HG02981 (cell line): ENCODE measurements at regions not wholly inside any gene's neighbourhood (a gene's known extent, or its start where the extent isn't known, plus 50 kb on each side); places are given as distances from the start of the nearest gene placed in this dataset.
"Not testable (repeated sequence)": the region's sequence is repeated elsewhere in the genome, so short reads cannot be mapped to it uniquely, and the experiment has no call there.

Source experiments
- ATAC-seq: cut with Tn5 transposase; IDR thresholded peaks from one replicate; pipeline ENCODE4 v1.9.1; 2021; ENCODE audit warnings: mild to moderate bottlenecking, moderate library complexity; ENCODE audit not compliant: unreplicated experiment

DNA sequence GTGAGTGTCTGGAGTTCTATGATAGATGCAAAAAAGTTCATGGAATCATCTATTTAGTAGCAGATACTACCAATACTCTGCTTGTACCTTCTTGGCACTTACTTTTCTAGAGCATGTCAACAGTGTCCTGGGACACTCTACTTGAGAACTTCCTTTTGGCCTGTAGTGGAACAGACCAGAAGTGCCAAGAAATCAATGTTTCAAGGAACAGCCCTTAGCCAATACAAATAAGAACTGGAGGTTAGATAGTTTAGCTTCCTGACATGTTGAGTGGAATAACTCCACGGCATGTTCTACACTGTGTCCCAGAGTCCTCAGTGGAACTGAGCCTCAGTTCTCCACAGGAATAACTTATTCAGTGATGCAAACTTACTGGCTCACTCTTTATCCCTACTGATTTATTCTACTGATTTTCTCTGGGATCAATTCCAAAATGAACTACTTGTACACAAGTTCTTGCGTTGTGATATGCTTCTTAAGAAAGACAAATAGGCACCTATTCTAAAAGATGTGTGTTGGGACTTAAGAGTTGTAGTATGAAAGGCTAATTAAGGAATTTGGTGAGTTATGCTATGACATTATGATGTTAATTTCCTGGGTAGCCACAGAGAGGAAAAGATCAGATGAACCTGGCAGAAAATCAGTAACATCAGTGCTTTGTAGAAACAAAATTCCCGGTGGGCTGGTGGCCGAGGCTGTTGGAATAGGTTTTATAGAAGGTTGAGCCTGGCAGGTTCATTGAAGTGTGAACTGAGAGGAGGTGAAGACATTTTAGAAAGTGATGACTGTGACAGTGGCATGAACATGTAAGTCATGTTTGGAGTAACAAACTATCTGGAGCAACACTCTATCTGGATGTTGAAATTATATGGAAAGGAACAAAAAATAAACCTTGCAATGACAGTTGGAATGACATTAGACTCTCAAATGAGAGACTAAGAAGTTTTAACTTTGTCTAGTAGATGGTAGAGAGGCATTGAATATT is 101.8 kb upstream of the RBMS3 start:
- ATAC-seq = no peak

DNA sequence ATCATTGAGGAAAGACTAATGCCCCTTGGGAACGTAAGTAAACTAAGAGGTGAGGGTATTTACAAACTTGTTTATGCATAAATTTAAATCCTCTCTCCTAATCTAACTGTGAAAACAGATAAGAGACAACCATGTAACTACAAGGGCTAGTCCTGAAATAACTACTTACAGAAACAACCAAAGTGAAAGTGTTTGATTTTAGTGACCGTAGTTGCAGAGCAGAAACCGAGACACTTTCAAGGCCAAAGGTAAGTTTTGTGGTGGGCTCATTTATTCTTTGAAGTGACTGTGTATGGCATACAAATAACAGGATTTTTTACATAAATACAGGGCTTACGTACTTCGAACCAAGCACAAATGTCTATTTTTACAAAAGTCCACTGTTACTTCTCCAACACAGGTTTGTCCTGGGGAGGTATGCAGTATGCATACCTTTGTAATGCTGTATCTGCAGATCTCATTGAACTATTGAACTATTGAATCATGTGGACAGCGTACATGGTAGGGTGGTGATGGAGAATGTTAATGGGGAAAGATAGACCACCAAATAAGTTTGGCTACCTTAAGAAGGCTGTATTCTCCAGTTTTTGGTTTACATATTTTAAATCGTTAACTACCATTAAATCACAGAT is 99.6 kb upstream of the RBMS3 start:
- ATAC-seq = no peak

DNA sequence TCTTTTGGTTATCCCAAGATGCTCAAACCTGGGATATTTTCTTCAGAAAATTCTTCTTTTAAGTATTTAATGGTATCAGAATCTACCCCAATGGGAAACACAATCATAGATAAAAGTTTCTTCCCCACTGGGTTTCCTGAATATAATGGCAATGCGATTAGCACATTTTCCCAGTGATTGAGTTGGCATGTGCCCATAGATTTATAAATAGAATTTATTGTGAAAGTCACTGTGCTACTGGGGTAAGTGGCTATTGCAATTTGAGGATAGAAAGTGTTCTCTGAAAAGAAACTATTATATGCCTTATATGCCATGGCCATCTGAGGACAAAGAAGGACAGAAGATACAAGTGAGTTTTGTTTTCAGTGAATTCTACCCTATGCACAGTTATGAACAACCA is 99.0 kb upstream of the RBMS3 start:
- ATAC-seq = no peak

GRCh38 chr3:29182828-29183227 is 98.0 kb upstream of the RBMS3 start:
- not testable (repeated sequence) for ATAC-seq

DNA sequence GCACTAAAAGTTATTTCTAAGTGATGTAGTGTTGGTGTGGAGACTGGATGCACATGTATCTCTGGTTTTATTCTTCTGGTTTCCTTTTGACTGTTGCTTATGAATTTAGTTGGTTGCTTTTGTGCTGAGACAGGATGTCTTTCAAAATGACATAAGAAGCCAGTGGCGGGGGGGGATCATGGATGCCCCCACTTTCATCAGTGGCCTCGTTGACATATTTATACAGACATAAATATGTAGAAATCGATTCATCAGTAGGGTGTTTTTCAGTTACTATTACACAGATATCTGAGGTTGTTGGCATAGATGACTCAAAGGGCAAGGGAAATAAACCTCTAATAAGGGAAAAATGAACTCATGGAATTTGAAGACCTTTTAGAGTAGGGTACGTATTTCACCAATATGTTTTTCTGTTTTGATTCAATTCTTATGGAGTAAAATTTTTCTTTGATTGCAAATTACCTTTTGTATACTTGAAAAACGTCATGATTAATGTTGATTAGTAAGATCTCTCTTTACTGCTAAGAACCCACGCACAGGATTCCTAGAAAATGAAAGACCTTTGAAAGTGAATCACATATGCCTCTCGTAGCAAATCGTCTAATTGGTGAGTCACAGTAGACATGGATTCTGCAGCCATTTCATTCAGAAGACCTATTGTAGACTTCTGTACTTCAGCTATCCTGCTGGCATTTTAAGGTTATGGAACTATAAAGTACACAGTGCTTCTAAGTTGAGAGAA is 97.4 kb upstream of the RBMS3 start:
- ATAC-seq = no peak

DNA sequence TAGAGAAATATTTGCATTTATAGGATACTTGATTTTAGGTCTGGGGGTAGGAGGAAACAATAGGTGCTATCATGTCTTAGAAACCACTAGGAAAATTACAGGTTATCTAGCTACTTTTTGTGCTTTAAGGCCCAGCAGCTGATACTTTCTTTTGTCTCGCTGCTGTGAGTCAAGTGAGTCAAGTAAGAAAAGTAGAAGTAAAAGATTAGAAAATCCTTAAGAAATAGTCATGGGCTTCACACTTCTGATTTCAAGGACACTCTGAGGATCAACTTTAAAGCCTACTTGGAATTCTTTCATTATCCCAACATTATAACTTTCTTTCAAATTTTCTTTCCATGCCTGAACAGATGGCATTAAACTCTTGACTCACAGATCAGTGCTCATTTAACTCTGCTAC is 95.2 kb upstream of the RBMS3 start:
- ATAC-seq = no peak

GRCh38 chr3:29186131-29186599 is 94.7 kb upstream of the RBMS3 start:
- ATAC-seq = no peak

DNA sequence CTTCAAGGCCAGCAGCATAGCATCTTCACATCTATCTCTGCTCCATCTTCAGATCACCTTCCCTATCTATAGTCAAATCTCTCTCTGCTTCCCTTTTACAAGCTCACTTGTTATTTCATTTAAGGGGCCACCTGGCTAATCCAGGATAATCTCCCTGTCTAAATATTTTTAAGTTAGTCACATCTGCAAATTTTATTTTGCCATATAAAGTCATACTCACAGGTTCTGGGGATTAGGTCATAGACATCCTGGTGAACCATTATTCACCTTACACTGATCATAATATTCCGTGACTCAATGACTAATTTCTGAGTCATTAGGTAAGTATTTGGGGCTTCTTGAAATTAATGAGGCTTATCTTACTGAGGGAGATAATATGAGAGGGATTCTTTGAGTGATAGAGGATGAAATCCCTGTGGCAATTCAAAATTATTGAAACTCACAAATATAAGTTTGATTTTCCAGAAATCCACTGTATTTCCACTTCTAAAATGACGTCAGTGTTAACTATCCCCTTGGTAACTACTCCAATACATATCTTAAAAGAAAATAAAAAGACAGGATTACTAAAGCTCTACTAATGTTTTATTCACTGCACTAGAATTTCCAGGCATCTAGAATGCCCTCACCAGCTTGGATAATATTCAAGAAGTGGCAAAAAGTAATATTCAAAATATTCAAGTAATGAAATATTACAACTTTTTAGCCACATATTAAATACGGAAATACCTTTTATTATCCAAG is 93.7 kb upstream of the RBMS3 start:
- no peak for ATAC-seq

- ATAC-seq = no peak
Measured at GRCh38 chr3:29189328-29189727, 91.5 kb upstream of the RBMS3 start.

GRCh38 chr3:29194139-29194538 is 86.7 kb upstream of the RBMS3 start:
- ATAC-seq = no peak

DNA sequence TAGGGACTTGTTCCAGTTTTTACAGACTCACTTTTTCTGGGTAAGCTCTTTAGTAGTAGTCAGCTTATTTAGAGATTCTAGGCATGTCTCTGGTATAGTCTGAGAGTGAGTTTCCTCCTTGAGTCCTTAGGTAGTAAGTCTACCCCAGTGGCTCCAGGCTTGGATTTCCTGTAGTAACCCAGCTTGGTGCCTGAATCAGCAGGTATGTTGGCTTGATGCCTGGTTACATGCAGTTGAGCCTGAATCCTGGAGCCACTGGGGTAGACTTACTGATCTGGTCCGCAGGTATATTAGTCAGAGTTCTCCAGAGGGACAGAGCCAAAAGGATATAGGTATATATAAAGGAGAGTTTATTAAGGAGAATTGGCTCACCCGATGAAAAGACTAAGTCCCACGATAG is 85.8 kb upstream of the RBMS3 start:
- ATAC-seq = no peak

DNA sequence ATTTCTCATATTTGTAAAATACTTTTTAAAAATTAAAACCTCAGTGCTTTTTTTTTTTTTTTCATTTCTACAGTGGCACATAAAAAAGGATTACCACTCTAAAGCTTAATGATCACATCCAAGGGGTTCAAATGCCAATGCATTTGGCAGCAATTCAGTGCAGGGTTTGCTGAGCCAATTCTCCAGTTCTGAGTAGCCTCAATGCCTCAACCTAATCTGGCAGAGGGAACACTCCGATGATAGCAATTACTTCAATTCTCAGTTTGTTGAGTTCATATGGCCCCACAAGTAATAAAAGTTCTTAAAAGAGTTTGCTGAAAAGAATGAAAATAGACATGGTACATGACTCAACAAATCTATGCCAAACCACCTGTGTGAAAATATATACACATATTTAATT is 79.3 kb upstream of the RBMS3 start:
- no peak for ATAC-seq

GRCh38 chr3:29202378-29202777 is 78.5 kb upstream of the RBMS3 start:
- ATAC-seq = no peak

DNA sequence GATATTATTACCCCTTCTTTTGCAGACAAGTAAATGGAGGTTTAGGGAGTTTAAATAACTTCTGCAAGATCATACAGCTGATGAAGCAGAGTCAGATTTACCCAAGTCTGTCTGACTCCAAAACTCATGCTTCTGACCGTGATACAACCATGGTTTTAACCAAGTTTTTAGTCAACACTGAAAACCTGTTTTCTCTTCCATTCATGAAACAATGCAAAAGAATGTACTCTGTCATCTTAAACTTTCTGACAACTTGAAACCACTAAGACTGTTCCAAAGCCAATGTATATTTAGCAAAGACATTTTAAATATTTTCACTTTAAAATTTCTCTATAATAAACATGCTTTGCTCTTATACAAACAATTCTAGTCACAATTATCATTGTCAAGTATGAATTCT is 77.0 kb upstream of the RBMS3 start:
- no peak for ATAC-seq

- ATAC-seq = no peak
Measured at GRCh38 chr3:29207427-29207826, 73.4 kb upstream of the RBMS3 start.

DNA sequence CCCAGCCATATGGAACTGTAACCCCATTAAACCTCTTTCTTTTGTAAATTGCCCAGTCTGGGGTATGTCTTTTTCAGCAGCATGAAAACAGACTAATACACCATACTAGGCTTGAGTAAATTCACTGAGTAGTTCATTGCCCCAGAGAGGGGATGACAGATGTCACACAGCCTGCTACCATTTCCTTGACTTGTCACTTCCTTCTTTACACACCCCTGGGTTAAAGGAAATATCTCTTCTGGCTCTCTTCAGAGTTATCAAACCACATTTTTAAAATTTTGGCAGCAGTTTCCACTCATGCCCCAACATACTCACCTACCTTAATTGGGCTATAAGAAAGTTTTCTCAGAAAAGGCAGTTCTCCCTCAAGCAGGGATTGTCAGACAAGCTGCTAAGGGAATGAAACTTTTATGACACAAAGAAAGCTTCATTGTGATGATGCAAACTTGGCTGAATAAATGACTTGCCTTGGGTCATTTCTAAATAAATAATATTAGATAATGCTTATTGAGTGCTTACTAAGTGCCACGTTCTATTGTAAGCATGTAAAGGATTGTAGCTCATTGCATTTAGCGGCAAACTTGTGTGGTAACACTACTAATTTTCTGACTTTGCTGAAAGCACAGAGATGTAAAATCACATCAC is 68.0 kb upstream of the RBMS3 start:
- no peak for ATAC-seq

GRCh38 chr3:29214009-29214658 is 66.7 kb upstream of the RBMS3 start:
- ATAC-seq = no peak

DNA sequence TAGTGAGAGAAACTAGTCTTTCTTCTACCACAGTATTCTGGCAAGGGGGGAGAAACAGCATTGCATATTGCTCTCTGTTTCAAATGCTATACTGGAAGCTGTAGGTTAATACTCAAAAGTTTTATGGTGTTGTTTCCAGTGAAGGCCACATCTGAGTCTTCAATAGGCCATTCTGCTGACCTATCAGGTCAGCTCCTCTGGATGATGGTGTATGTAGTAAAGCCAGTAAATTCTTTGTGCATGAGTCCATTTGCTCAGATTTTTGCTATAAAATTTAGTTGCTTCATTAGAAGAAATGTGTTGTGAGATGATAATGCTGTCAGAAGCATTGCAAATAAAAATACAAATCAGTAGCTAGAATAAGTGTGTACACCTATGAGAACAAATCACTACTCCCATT is 64.9 kb upstream of the RBMS3 start:
- no peak for ATAC-seq

- ATAC-seq = no peak
Measured at GRCh38 chr3:29226706-29227105, 54.2 kb upstream of the RBMS3 start.

GRCh38 chr3:29227307-29227706 is 53.6 kb upstream of the RBMS3 start:
- ATAC-seq = no peak
